GM21528 (cell line): ENCODE measurements at regions not wholly inside any gene's neighbourhood (a gene's known extent, or its start where the extent isn't known, plus 50 kb on each side); places are given as distances from the start of the nearest gene placed in this dataset.
"Not testable (repeated sequence)": the region's sequence is repeated elsewhere in the genome, so short reads cannot be mapped to it uniquely, and the experiment has no call there.

Experiments
- ATAC-seq: cut with Tn5 transposase; IDR thresholded peaks from one replicate; pipeline ENCODE4 v1.9.1; 2021; ENCODE audit warnings: mild to moderate bottlenecking, moderate library complexity; ENCODE audit not compliant: unreplicated experiment, low FRiP score

DNA sequence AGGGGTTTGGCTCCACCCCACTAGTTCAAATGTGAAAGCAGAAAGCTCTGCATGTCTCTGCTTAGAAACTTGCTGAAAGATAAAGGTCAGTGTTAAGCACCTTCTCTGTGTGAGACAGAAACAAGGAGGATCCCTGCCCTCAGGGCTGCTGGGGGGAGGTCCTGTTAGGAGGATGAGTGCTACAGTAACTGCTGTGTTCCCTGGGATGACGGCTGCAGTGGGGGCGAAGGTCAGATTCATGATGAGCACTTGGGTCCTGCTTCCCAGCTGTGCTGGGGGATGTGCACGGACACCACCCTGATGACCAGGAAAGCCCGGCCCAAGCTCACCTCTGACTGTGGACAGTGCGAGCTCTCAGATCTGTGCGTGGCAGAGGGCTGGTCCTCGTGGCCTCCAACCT, 252.6 kb downstream of the DLL1 start:
- no peak for ATAC-seq

GRCh38 chr6:170037541-170038250, 253.2 kb downstream of the DLL1 start:
- no peak for ATAC-seq

DNA sequence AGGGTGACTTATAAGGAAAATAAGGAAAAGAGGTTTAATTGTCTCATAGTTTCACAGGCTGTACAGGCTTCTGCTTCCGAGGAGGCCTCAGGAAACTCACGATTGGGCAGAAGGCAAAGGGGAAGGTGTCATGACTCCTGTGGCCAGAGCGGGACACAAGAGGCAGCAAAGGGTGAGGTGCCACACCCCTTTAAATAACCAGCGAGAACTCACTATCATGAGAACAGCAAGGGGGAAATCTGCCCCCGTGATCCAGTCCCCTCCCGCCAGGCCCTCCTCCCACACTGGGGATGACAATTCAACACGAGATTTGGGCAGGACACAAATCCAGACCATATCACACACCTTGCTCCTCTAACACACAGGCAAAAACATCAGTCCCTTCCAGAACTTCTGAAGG, 254.0 kb downstream of the DLL1 start:
- ATAC-seq, result no peak

DNA sequence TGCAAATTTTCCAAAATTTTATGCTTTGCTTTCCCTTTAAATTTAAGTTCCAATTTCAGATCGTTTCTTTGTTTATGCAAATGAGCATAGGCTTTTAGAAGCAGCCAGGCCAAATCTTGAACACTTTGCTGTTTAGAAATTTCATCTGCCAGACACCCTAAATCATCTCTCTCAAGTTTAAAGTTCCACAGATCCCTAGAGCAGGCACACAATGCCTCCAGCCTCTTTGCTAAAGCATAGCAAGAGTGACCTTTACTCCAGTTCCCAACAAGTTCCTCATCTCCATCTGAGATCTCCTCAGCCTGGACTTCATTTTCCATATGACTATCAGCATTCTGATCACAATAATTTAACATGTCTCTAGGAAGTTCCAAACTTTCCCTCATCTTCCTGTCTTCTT, 254.5 kb downstream of the DLL1 start:
- ATAC-seq, result not testable (repeated sequence)

DNA sequence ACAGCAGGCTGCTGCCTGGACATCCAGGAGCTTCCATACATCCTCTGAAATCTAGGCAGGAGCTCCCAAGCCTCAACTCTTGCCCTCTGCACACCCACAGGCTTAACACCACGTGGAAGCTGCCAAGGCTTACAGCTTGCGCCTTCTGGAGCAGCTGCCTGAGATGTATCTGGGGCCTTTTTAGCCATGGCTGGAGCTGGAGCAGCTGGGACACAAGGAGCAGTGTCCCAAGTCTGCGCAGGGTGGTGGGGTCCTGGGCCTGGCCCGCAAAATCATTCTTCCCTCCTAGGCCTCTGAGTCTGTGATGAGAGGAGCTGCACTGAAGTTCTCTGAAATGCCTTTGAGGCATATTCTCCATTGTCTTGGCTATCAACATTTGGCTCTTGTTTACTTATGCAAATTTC, 255.0 kb downstream of the DLL1 start:
- no peak for ATAC-seq

- ATAC-seq, result no peak
Observed at GRCh38 chr6:170035044-170035443, 255.8 kb downstream of the DLL1 start.

DNA sequence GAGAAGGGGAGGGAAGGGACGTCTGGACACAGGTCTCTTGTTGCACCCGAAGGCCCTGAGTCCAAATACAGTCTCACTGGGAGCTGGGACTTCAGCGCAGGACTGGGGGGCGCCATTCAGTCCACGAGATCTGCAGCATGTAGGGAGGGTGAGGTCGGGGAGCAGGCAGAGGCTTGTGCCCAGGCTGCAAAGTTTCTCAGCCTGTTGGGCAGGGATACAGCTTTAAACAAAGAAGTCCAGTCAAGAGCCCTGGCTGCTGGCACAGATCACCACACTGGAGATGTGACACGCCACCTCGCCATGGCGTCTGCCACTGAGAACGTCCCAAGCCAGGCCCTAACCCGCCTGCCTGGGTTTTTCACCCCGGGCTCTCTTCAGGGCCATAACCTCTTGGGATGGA, 256.6 kb downstream of the DLL1 start:
- no peak for ATAC-seq

DNA sequence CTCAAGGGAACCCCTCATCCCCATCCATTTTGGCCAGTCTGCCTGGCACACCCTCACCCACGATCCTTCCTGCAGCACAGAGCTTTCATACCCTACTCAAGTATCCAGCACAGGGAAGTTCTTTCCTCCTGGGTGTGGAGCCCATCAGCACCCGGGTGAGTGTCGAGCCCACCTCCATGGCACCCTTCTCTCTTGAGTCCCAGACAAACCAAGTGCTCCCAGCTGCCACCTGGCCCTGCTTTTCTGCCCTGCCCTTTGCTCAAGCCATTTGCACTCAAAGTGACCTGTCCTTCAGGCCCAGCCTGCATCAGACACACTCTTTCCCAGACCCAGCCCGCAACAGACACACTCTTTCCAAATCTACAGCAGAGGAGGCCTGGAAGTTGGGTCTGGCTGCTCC, 257.2 kb downstream of the DLL1 start:
- ATAC-seq, result no peak

- ATAC-seq, result no peak
Observed at GRCh38 chr6:170032706-170033309, 258.1 kb downstream of the DLL1 start.

- no peak for ATAC-seq
Observed at GRCh38 chr6:170032197-170032596, 258.7 kb downstream of the DLL1 start.

DNA sequence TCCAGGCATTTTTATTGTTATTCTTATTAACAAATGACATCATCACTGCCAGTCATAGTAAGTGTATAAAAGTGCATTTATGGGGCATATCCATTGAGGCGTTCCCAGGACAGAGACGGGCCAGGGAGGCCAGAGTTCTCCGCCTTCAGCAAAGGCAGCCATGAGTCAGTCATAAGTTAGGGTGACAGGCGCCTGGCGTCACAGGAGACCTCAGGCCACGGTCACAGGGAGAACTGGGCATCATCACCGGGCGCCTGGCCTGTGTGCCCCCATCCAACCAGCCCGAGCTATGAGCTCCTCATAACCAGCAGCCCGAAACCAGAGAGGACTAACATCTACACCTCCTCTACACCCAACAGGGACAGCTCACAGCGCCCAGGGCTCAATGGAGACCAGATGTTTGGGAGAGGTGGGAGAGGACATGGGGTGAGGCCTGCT, 259.2 kb downstream of the DLL1 start:
- ATAC-seq, result no peak

DNA sequence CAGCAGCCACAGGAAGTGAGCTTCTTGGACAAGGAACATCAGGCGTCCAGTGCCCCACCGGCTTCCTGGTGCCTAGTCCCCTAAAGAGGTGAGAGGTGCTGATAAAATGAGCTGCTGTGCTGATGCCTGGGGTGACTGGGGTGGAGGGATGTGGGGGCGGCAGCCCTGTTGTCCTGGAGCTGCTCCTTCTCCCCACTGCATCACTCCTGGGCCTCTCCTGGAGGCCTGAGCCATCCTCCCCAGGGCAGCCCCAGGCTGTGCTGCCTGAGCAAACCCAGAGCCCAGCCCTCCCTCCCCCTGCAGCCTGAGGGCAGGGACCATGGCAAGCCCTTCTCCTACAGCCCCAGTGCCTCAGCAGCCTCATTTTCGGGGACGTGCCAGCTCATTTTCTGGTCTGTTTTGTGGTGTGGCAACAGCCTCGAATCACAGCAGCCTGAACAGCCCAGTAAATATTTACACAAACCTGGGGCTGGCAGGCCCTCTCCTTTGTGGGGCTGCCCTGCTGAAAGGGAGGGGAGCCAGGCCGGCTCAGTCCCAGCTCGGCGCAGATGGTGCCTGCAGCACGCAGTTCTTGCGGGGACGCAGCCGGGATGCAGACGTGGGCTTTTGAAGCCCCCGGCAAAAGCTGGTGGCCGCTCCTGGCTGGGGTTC, 259.9 kb downstream of the DLL1 start:
- ATAC-seq, result no peak

DNA sequence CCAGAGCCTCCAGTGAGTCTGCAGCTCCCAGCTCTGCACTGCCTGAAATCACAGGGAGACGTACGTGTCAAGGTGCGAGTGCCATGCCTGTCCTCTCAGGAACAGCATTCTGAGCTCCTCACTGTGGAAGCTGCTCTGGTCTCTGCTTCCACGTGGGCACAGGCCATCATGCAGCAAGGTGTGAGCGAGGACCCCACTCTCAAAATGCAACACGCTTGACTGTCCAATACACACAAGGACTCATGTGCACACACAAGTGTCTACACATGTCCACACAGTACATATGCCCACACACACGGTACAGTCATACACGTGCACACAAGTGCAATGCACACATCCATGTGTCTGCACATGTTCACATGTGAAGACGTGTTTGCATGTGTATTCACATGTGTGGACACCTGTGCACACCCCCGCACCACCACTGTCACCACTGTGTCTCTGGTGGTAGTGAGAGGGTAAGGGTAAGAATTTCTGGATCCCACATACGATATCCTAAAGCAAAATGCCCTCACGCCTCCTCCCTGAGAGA, 260.5 kb downstream of the DLL1 start:
- ATAC-seq, result no peak

DNA sequence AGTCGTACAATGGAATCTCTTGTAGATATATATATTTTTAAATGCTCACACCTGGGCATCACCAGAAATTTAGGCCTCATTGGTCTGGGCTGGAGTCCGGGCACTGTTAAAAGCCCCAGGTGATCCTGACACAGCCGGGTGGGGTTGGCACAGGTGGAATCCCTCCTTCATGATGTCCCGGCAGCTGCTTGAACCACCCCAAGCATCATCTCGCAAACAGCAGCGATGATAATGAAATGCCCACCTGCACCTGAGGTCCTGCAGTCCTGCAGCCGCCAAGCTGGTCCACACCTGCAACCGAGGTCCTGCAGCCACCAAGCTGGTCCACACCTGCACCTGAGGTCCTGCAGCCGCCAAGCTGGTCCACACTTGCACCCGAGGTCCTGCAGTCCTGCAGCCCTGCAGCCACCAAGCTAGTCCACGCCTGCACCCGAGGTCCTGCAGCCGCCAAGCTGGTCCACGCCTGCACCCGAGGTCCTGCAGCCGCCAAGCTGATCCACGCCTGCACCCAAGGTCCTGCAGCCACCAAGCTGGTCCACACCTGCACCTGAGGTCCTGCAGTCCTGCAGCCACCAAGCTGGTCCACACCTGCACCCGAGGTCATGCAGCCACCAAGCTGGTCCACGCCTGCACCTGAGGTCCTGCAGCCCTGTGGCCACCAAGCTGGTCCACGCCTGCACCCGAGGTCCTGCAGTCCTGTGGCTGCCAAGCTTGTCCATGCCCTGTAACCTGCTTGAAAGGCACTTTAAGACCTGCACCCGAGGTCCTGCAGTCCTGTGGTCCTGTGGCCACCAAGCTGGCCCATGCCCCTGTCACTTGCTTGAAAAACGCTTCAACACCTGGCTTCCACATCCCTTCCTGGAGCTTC, 261.2 kb downstream of the DLL1 start:
- no peak for ATAC-seq

DNA sequence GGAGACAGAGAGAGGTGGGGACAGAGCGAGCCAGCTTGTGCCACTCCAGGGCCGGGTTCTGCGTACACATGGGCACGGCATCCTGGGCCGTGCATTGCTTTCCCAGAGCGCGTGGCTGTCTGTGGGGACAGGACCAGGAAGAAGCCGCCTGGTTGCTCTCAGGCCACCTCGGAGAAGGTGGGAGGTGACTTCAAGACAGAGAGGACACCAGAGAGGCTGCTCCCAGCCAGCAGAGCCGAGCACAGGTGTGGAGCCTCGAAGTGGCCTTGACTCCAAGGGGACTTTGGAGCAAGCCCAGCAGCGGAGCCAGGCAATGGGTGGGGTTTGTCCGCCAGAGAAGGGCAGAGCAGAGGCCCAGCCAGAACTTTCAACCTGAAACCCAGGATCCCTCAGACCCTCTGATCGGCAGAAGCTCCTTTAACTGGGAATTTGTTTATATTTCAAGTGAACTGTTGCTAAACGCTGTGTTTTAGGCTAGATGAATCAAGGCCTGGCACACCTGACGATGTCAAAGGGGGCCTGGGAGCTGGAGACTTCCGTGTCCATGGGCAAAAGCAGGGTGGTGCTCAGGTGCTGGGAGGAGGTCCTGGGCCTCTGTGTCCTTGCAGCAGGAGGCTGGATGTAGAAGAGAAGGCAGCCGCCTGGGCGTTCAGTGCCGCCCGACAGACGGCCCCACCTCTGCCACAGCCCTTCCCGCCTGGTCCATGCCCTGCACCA, 262.1 kb downstream of the DLL1 start:
- no peak for ATAC-seq

- ATAC-seq, result no peak
Observed at GRCh38 chr6:170027647-170028043, 263.2 kb downstream of the DLL1 start.

- ATAC-seq, result no peak
Observed at GRCh38 chr6:170026751-170027646, 263.9 kb downstream of the DLL1 start.

- ATAC-seq, result no peak
Observed at GRCh38 chr6:170025935-170026750, 264.7 kb downstream of the DLL1 start.
